Right atrium auricular region (tissue), 2 donors: ENCODE measurements at regions not wholly inside any gene's neighbourhood (a gene's known extent, or its start where the extent isn't known, plus 50 kb on each side); places are given as distances from the start of the nearest gene placed in this dataset.

Experiments
- DNase-seq: peaks from one replicate; pipeline ENCODE4 v3.0.0-alpha.2; 2019; ENCODE audit warnings: low spot score
- H3K27ac ChIP-seq, 2 donors: fragments of 200-600 bp; sonication (generic); 1 replicate in 1 of 2; 2 replicates in 1 of 2; pipeline ENCODE4 v1.5.1; 2016 to 2019
- H3K27me3 ChIP-seq, 2 donors: fragments of 200-600 bp; sonication (generic); one replicate each; pipeline versions ENCODE4 v1.5.1 to v1.6.0; 2017 to 2019
- H3K36me3 ChIP-seq: fragments of 200-600 bp; sonication (generic); one replicate; pipeline ENCODE4 v1.5.1; 2016
- H3K4me1 ChIP-seq, 2 donors: fragments of 200-600 bp; sonication (generic); one replicate each; pipeline versions ENCODE4 v1.5.1 to v1.6.0; 2017 to 2019
- H3K4me3 ChIP-seq, 2 donors: fragments of 200-600 bp; sonication (generic); 1 replicate in 1 of 2; 2 replicates in 1 of 2; pipeline ENCODE4 v1.5.1; 2017 to 2019; ENCODE audit warnings: mild to moderate bottlenecking in 1 of 2, moderate library complexity in 1 of 2
- H3K9me3 ChIP-seq, 2 donors: fragments of 200-600 bp; sonication (generic); one replicate each; pipeline ENCODE4 v1.5.1; 2019
- CTCF ChIP-seq, 2 donors: fragments of 200-600 bp; sonication (generic); IDR thresholded peaks; one replicate each; pipeline ENCODE4 v1.5.1; 2019; ENCODE audit warnings: antibody characterized with exemption in 2 of 2

GRCh38 chr11:80320226-80320625 is 879.4 kb upstream of the TENM4 start:
- Histone ChIP-seq H3K27ac (no peak overlapping the region), H3K9me3 (no peaks in the 10 kb centered on the region), H3K4me3 (no peak overlapping the region), H3K27me3 (no peaks in the 10 kb centered on the region), H3K36me3 (no peaks in the 10 kb centered on the region), H3K4me1 (no peaks in the 10 kb centered on the region)
- no peak for DNase-seq
- TF ChIP-seq CTCF (IDR thresholded peaks at IDR 0.05), result no peak

GRCh38 chr11:80317612-80318011 is 876.8 kb upstream of the TENM4 start:
- no peak overlapping the region for H3K4me3 ChIP-seq
- H3K4me1 ChIP-seq, result no peaks in the 10 kb centered on the region
- no peaks in the 10 kb centered on the region for H3K27me3 ChIP-seq
- no peaks in the 10 kb centered on the region for H3K9me3 ChIP-seq
- H3K27ac ChIP-seq, result no peak overlapping the region
- no peak for DNase-seq
- H3K36me3 ChIP-seq, result no peaks in the 10 kb centered on the region
- no peak for TF ChIP-seq CTCF (IDR thresholded peaks at IDR 0.05)

GRCh38 chr11:80315200-80315599 is 874.4 kb upstream of the TENM4 start:
- Histone ChIP-seq H3K27ac (no peak overlapping the region), H3K4me1 (no peaks in the 10 kb centered on the region), H3K36me3 (no peaks in the 10 kb centered on the region), H3K9me3 (no peaks in the 10 kb centered on the region), H3K4me3 (no peak overlapping the region), H3K27me3 (no peaks in the 10 kb centered on the region)
- DNase-seq, result no peak
- TF ChIP-seq CTCF (IDR thresholded peaks at IDR 0.05), result no peak

GRCh38 chr11:80309301-80309700 is 868.5 kb upstream of the TENM4 start:
- H3K4me3 ChIP-seq, result no peak overlapping the region
- no peaks in the 10 kb centered on the region for H3K9me3 ChIP-seq
- H3K36me3 ChIP-seq, result no peaks in the 10 kb centered on the region
- no peak for TF ChIP-seq CTCF (IDR thresholded peaks at IDR 0.05)
- no peaks in the 10 kb centered on the region for H3K4me1 ChIP-seq
- no peak for DNase-seq
- H3K27me3 ChIP-seq, result no peaks in the 10 kb centered on the region
- H3K27ac ChIP-seq, result no peak overlapping the region

GRCh38 chr11:80307676-80308075 is 866.8 kb upstream of the TENM4 start:
- Histone ChIP-seq H3K27me3 (no peaks in the 10 kb centered on the region), H3K27ac (no peak overlapping the region), H3K4me3 (no peak overlapping the region), H3K9me3 (no peaks in the 10 kb centered on the region), H3K36me3 (no peaks in the 10 kb centered on the region), H3K4me1 (no peaks in the 10 kb centered on the region)
- DNase-seq, result no peak
- no peak for TF ChIP-seq CTCF (IDR thresholded peaks at IDR 0.05)

- H3K9me3 ChIP-seq, result no peaks in the 10 kb centered on the region
- H3K36me3 ChIP-seq, result no peaks in the 10 kb centered on the region
- H3K4me1 ChIP-seq, result no peaks in the 10 kb centered on the region
- no peak for TF ChIP-seq CTCF (IDR thresholded peaks at IDR 0.05)
- no peak overlapping the region for H3K4me3 ChIP-seq
- H3K27me3 ChIP-seq, result no peaks in the 10 kb centered on the region
- H3K27ac ChIP-seq, result no peak overlapping the region
- DNase-seq, result no peak
Measured at GRCh38 chr11:80297858-80298632, 857.2 kb upstream of the TENM4 start.
